Stomach (tissue), 8 donors: ENCODE measurements at regions not wholly inside any gene's neighbourhood (a gene's known extent, or its start where the extent isn't known, plus 50 kb on each side); places are given as distances from the start of the nearest gene placed in this dataset.

Source experiments
- DNase-seq, 2 donors: peaks; one replicate each; pipeline versions ENCODE4 v3.0.0 to v3.0.0-alpha.2; 2013 to 2019
- H3K27ac ChIP-seq, 5 donors: fragments of 200-600 bp in 4 of 5; sonication (generic) in 4 of 5; one replicate each; pipeline ENCODE4 v1.5.1; 2013 to 2019; ENCODE audit warnings: mild to moderate bottlenecking in 1 of 5, moderate library complexity in 1 of 5
- H3K27me3 ChIP-seq, 3 donors: fragments of 200-600 bp; sonication (generic); one replicate each; pipeline ENCODE4 v1.5.1; 2017 to 2019; ENCODE audit warnings: mixed run types in 1 of 3
- H3K36me3 ChIP-seq, 4 donors: fragments of 200-600 bp; sonication (generic); 1 replicate in 3 of 4; 2 replicates in 1 of 4; pipeline ENCODE4 v1.5.1; 2016 to 2019
- H3K4me1 ChIP-seq, 4 donors: fragments of 200-600 bp; sonication (generic); one replicate each; pipeline ENCODE4 v1.5.1; 2016 to 2019
- H3K4me3 ChIP-seq, 4 donors: fragments of 200-600 bp; sonication (generic) in 3 of 4; one replicate each; pipeline ENCODE4 v1.5.1; 2016 to 2019; ENCODE audit warnings: mild to moderate bottlenecking in 1 of 4
- H3K9me3 ChIP-seq, 4 donors: fragments of 200-600 bp; sonication (generic); one replicate each; pipeline ENCODE4 v1.5.1; 2016 to 2019
- CTCF ChIP-seq, 7 experiments: fragments of 450-650 bp in 4 of 7; fragments of 200-600 bp in 3 of 7; sonication (generic) in 3 of 7; IDR thresholded peaks; one replicate each; pipeline ENCODE4 v1.5.1; 2016 to 2019; ENCODE audit warnings: antibody characterized with exemption in 7 of 7, control low read depth in 2 of 7, mild to moderate bottlenecking in 1 of 7
- EP300 ChIP-seq: sonication (generic); formaldehyde crosslinking; IDR thresholded peaks from one replicate; pipeline ENCODE4 v1.6.1; 2017; ENCODE audit warnings: antibody characterized with exemption
- POLR2A ChIP-seq, 4 donors: fragments of 450-650 bp; IDR thresholded peaks; one replicate each; pipeline ENCODE4 v1.6.1; 2016; ENCODE audit warnings: antibody characterized with exemption in 4 of 4, control low read depth in 2 of 4, mild to moderate bottlenecking in 1 of 4, moderate library complexity in 1 of 4
- POLR2AphosphoS5 ChIP-seq, 3 donors: sonication (generic); formaldehyde crosslinking; IDR thresholded peaks; one replicate each; pipeline ENCODE4 v1.6.1; 2016; ENCODE audit warnings: antibody characterized with exemption in 3 of 3
- WGBS, 5 donors: extraction: QIAGEN DNeasy Blood & Tissue Kit in 3 of 5; methylation state at CpG; one replicate each; pipeline versions ENCODE4 v1.1.5 to v1.1.7; 2013 to 2018; 5-methylcytosine and 5-hydroxymethylcytosine counted together
- intact Hi-C: fragments of 100-400 bp; cut with DNase I; formaldehyde crosslinking; loops from one replicate; pipeline ENCODE4 v1.15.1; 2023; ENCODE audit warnings: low total_unique reads
- donor health status: healthy with polysubstance abuse.
- donor health status: Bipolar disorder and iron deficiency.
- donor health status: healthy.

DNA sequence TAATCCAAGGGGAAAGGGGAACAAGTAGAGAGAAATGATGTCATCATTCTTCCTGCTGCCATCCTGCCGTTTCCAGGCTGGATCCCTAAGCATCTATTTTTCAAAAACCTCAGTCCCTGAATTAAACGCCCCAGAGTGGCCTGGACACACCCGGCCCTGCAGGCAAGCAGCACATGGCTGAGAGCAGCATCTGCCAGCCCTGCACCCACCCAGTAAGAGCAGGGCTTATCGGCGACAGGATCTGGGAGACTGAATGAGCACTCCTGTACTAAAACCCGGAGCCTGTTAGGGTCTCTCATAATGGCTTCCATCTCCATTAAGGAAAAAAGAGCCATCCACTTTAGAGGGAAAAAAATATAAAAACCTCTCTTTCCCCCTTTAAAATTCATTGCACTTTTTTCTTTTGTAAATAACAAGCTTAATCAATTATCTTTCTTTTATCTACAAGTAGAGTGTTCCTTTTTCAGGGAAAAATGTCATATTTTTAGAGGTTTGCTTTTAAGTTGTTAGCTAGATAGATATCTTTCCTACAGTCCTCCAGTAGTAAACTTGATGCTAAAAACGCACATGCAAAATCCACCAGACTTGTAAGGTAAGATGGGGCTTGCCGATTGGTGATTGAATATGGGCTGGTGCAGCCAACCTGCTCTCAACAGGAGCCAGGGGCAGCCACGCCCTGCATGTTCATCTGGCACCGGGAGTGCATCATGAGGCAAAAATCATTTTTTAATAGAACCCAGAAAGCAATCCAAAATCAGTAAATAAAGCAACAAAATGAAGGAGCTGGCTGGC, 457.8 kb downstream of the EIPR1 start:
- Histone ChIP-seq H3K9me3 (peaks cover 0 to 17% (median 8%) of the 10 kb centered on the region in 4 donors), H3K36me3 (no peaks in the 10 kb centered on the region), H3K4me3 (no peak overlapping the region), H3K27me3 (peaks cover 0 to 4% (median 0%) of the 10 kb centered on the region in 3 donors), H3K4me1 (no peaks in the 10 kb centered on the region), H3K27ac (no peak overlapping the region)
- no peak for DNase-seq
- TF ChIP-seq POLR2A (IDR thresholded peaks at IDR 0.05) (no peak), POLR2AphosphoS5 (IDR thresholded peaks at IDR 0.05) (no peak), EP300 (no peak), CTCF (IDR thresholded peaks at IDR 0.05) (no peak)
- WGBS, 5 donors: 56 to 63% (median 62%) methylated on average over 10 of the region's 10 CpGs
- intact Hi-C loops: no loop called here

DNA sequence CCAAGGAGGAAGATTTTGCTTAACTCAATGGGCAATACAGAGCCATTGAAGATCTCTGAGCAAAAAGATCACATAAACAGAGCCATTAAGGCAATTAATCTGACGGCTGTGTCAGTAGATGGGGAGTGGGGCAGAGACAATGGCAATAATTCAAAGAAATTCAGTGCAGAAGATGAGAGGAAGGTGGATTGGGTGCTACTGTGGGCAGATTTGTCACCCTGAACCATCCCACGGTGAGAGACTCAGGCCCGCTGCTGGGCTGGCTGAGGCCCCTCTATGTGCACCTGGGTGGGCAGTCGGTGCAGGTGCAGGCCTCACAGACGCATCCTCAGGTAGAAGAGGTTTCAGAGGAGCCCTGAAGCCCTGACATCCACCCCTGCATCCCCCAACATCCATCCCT, 458.6 kb downstream of the EIPR1 start:
- Histone ChIP-seq H3K4me1 (no peaks in the 10 kb centered on the region), H3K4me3 (no peak overlapping the region), H3K27me3 (peaks cover 0 to 4% (median 0%) of the 10 kb centered on the region in 3 donors), H3K36me3 (no peaks in the 10 kb centered on the region), H3K9me3 (peaks cover 0 to 17% (median 8%) of the 10 kb centered on the region in 4 donors), H3K27ac (no peak overlapping the region)
- TF ChIP-seq POLR2AphosphoS5 (IDR thresholded peaks at IDR 0.05) (no peak), CTCF (IDR thresholded peaks at IDR 0.05) (no peak), EP300 (no peak), POLR2A (IDR thresholded peaks at IDR 0.05) (no peak)
- no peak for DNase-seq
- WGBS, 5 donors: 72 to 78% (median 75%) methylated on average over 5 of the region's 5 CpGs
- intact Hi-C loops: no loop called here

- Histone ChIP-seq H3K27me3 (peaks cover 0 to 4% (median 0%) of the 10 kb centered on the region in 3 donors), H3K27ac (no peak overlapping the region), H3K4me3 (no peak overlapping the region), H3K4me1 (no peaks in the 10 kb centered on the region), H3K9me3 (peaks cover 0 to 17% (median 8%) of the 10 kb centered on the region in 4 donors), H3K36me3 (no peaks in the 10 kb centered on the region)
- 80 to 93% (median 87%) methylated on average over 5 of the region's 5 CpGs for WGBS, 5 donors
- intact Hi-C loops: no loop called here
- DNase-seq: no peak
- TF ChIP-seq POLR2A (IDR thresholded peaks at IDR 0.05) (no peak), CTCF (IDR thresholded peaks at IDR 0.05) (no peak), EP300 (no peak), POLR2AphosphoS5 (IDR thresholded peaks at IDR 0.05) (no peak)
These were observed 461.0 kb downstream of the EIPR1 start for GRCh38 chr2:2916621-2917020.

DNA sequence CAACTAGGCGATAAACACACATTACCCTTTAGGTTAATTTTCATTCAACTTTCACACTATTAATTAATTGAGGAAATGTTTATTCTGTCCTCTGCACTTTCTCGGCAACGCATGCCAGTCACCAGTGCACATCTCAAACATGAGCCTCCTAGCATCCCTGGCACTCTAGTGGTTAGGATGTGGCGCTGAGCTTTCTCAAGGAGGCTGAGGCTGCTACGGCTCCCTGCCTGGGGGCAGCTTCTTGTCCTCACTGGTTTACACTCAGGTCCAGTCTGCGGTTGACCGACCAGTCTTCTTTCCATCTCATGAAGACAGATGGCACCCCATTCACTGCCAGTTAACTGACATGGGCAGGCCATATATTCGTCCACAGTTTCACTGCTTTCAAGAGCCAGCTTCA, 463.4 kb downstream of the EIPR1 start:
- H3K9me3 ChIP-seq: peaks cover 0 to 17% (median 8%) of the 10 kb centered on the region in 4 donors
- TF ChIP-seq POLR2A (IDR thresholded peaks at IDR 0.05): no peak
- no peak for TF ChIP-seq POLR2AphosphoS5 (IDR thresholded peaks at IDR 0.05)
- TF ChIP-seq EP300: no peak
- no peak for TF ChIP-seq CTCF (IDR thresholded peaks at IDR 0.05)
- no peaks in the 10 kb centered on the region for H3K27me3 ChIP-seq
- no peak overlapping the region for H3K27ac ChIP-seq
- 86 to 94% (median 90%) methylated on average over 8 of the region's 8 CpGs for WGBS, 5 donors
- no peaks in the 10 kb centered on the region for H3K36me3 ChIP-seq
- intact Hi-C loops: no loop called here
- H3K4me1 ChIP-seq: no peaks in the 10 kb centered on the region
- no peak for DNase-seq
- no peak overlapping the region for H3K4me3 ChIP-seq
